PC-3 (cell line): ENCODE measurements at regions not wholly inside any gene's neighbourhood (a gene's known extent, or its start where the extent isn't known, plus 50 kb on each side); places are given as distances from the start of the nearest gene placed in this dataset.

ENCODE experiments used
- ATAC-seq: fragments of 200-7000 bp; cut with Tn5 transposase; 2 replicates; pipeline ENCODE4 v1.9.1; 2020; ENCODE audit warnings: mild to moderate bottlenecking, moderate library complexity
- BruUV-seq: library from RNA; stranded (reverse); fragments of 400-500 nt; replicated peaks from 2 replicates; lab custom pipeline; 2021; lab: Mats Ljungman, UMichigan
- CTCF ChIA-PET: fragments of 300-600 bp; sonication (Branson Sonifier 250); formaldehyde crosslinking; loops from one replicate; lab custom pipeline; 2022; ENCODE audit warnings: antibody characterized with exemption; lab: Charles Lee
- POLR2A ChIA-PET: fragments of 300-600 bp; sonication (Branson Sonifier 250); formaldehyde crosslinking; loops from one replicate; lab custom pipeline; 2022; ENCODE audit warnings: antibody characterized with exemption; ENCODE audit not compliant: unreplicated experiment; lab: Charles Lee
- DNase-seq: peaks from one replicate; pipeline ENCODE4 v3.0.0-alpha.2; 2015
- H2AFZ ChIP-seq: fragments of 300-600 bp; sonication (generic); 2 replicates; pipeline ENCODE4 v1.6.0; 2016; ENCODE audit warnings: antibody characterized with exemption, low read length
- H3F3A ChIP-seq: fragments of 300-600 bp; sonication (generic); one replicate; pipeline ENCODE4 v1.6.0; 2017; ENCODE audit warnings: antibody characterized with exemption, low read length, control low read depth, mild to moderate bottlenecking; ENCODE audit not compliant: unreplicated experiment
- H3K27ac ChIP-seq: fragments of 300-600 bp; sonication (generic); 2 replicates; pipeline ENCODE4 v1.5.1; 2016; ENCODE audit warnings: mild to moderate bottlenecking, low read length
- H3K27me3 ChIP-seq: fragments of 300-600 bp; sonication (generic); 2 replicates; pipeline ENCODE4 v1.6.1; 2016; ENCODE audit warnings: low read length, mixed read lengths
- H3K36me3 ChIP-seq: fragments of 300-600 bp; sonication (generic); 2 replicates; pipeline ENCODE4 v1.6.1; 2016; ENCODE audit warnings: low read depth, mixed run types, low read length, mixed read lengths
- H3K4me1 ChIP-seq: fragments of 300-600 bp; sonication (generic); 2 replicates; pipeline ENCODE4 v1.5.1; 2016; ENCODE audit warnings: low read length; ENCODE audit not compliant: insufficient read depth
- H3K4me2 ChIP-seq: fragments of 300-600 bp; sonication (generic); 2 replicates; pipeline ENCODE4 v1.6.0; 2016; ENCODE audit warnings: low read length
- H3K4me3 ChIP-seq: fragments of 300-600 bp; sonication (generic); 2 replicates; pipeline ENCODE4 v1.5.1; 2016; ENCODE audit warnings: mild to moderate bottlenecking, low read length, mixed read lengths
- H3K79me2 ChIP-seq: fragments of 300-600 bp; sonication (generic); 2 replicates; pipeline ENCODE4 v1.6.1; 2017; ENCODE audit warnings: low read length, mixed read lengths
- H3K9ac ChIP-seq: fragments of 300-600 bp; sonication (generic); 2 replicates; pipeline ENCODE4 v1.6.0; 2016; ENCODE audit warnings: mild to moderate bottlenecking, low read length
- H3K9me2 ChIP-seq: fragments of 300-600 bp; sonication (generic); replicated peaks from 2 replicates; pipeline ENCODE4 v1.6.1; 2016; ENCODE audit warnings: mixed run types, low read length, mixed read lengths
- H3K9me3 ChIP-seq: fragments of 300-600 bp; sonication (generic); 2 replicates; pipeline ENCODE4 v1.6.1; 2016; ENCODE audit warnings: low read length, mixed read lengths
- H4K20me1 ChIP-seq: fragments of 300-600 bp; sonication (generic); 2 replicates; pipeline ENCODE4 v1.6.1; 2016; ENCODE audit warnings: low read length, mixed read lengths
- CTCF ChIP-seq: fragments of 300-600 bp; sonication (generic); conservative IDR thresholded peaks from 2 replicates; pipeline ENCODE4 v1.5.1; 2017; ENCODE audit warnings: antibody characterized with exemption, low read depth, mild to moderate bottlenecking, low read length
- EZH2 ChIP-seq: fragments of 300-600 bp; sonication (generic); IDR thresholded peaks from one replicate; pipeline ENCODE4 v1.6.1; 2017; ENCODE audit warnings: antibody characterized with exemption, mild to moderate bottlenecking, low read length; ENCODE audit not compliant: unreplicated experiment
- EZH2phosphoT487 ChIP-seq: fragments of 300-600 bp; sonication (generic); IDR thresholded peaks from 2 replicates; pipeline ENCODE4 v1.6.1; 2018; ENCODE audit warnings: mild to moderate bottlenecking, antibody characterized with exemption, low read length, borderline replicate concordance
- intact Hi-C: fragments of 100-400 bp; cut with micrococcal nuclease; formaldehyde crosslinking; loops from 2 replicates; pipeline ENCODE4 v1.9.0; 2023

GRCh38 chr9:135295551-135296300, 183.9 kb upstream of the PPP1R26 start:
- ATAC-seq = no peak
- BruUV-seq = no TSS peak
- intact Hi-C loops = no loop called here
- no peak overlapping the region for H3K4me2 ChIP-seq
- no peak overlapping the region for H3K27ac ChIP-seq
- H3K27me3 ChIP-seq = peaks cover 58% of the 10 kb centered on the region
- no peaks in the 10 kb centered on the region for H3K9me2 ChIP-seq
- no peak overlapping the region for H3K4me3 ChIP-seq
- H3K9ac ChIP-seq = no peak overlapping the region
- no peaks in the 10 kb centered on the region for H3K36me3 ChIP-seq
- no peaks in the 10 kb centered on the region for H3K79me2 ChIP-seq
- no peaks in the 10 kb centered on the region for H3K9me3 ChIP-seq
- no peak for TF ChIP-seq EZH2
- no peak for TF ChIP-seq CTCF
- TF ChIP-seq EZH2phosphoT487 = no peak
- H2AFZ ChIP-seq = no peak overlapping the region
- ChIA-PET POLR2A (no interaction called here), CTCF (no interaction called here)
- no peaks in the 10 kb centered on the region for H3F3A ChIP-seq
- H4K20me1 ChIP-seq = no peaks in the 10 kb centered on the region
- DNase-seq = no peak
- no peaks in the 10 kb centered on the region for H3K4me1 ChIP-seq

- ATAC-seq (no peak), DNase-seq (no peak)
- peaks cover 57% of the 10 kb centered on the region for H3K27me3 ChIP-seq
- BruUV-seq = no TSS peak
- H3K27ac ChIP-seq = no peak overlapping the region
- H3K79me2 ChIP-seq = no peaks in the 10 kb centered on the region
- H3K9me2 ChIP-seq = no peaks in the 10 kb centered on the region
- H3K36me3 ChIP-seq = no peaks in the 10 kb centered on the region
- no peaks in the 10 kb centered on the region for H3F3A ChIP-seq
- intact Hi-C loops = no loop called here
- H3K4me2 ChIP-seq = no peak overlapping the region
- H4K20me1 ChIP-seq = no peaks in the 10 kb centered on the region
- H3K4me3 ChIP-seq = no peak overlapping the region
- no peaks in the 10 kb centered on the region for H3K9me3 ChIP-seq
- H3K4me1 ChIP-seq = no peaks in the 10 kb centered on the region
- no peak for TF ChIP-seq EZH2phosphoT487
- no peak for TF ChIP-seq CTCF
- TF ChIP-seq EZH2 = no peak
- ChIA-PET CTCF (no interaction called here), POLR2A (no interaction called here)
- H2AFZ ChIP-seq = no peak overlapping the region
- no peak overlapping the region for H3K9ac ChIP-seq
Observed at GRCh38 chr9:135296735-135297455, 182.7 kb upstream of the PPP1R26 start.
